ENCODE measurements at regions not wholly inside any gene's neighbourhood (a gene's known extent, or its start where the extent isn't known, plus 50 kb on each side); places are given as distances from the start of the nearest gene placed in this dataset.

DNA sequence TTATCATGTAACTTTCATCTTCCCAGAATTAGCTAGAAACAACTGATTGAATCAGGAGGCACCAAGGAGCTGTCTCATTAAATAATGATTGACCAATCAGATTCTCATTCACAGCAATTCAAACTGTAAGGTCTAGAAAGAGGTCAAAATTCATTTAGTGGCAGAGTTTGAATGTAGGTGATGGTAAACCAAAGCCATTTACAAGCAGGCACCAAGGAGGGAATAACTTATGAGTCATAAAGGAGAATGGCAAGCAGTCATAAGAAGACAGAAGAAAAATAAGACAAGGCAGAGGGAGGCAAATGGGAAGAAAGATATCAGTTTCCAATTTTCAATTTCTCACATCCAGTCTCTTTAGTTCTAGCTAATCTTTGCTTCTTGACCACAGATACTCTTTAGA lies 52.9 kb upstream of the DEFB112 start:
- DNase-seq, result no peak

DNA sequence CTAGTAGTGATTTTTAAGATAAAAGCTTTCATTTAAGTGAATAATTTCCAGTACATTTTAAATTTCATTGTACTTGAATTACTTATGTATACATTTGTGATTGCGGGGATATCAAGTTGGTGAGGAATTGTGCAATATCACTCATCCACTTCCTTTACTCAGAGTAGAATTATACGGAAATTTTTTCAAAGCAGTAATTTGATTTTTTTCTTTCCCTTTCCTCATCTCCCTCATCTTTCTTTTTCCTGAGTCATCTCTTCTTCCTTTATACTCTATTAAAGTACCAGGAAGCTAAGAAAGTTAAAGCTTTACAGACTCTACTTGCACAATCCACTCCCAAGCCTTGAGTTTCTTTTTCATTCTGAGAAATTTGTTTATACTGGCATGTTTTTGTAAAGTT lies 60.9 kb upstream of the DEFB112 start:
- no peak for DNase-seq

DNA sequence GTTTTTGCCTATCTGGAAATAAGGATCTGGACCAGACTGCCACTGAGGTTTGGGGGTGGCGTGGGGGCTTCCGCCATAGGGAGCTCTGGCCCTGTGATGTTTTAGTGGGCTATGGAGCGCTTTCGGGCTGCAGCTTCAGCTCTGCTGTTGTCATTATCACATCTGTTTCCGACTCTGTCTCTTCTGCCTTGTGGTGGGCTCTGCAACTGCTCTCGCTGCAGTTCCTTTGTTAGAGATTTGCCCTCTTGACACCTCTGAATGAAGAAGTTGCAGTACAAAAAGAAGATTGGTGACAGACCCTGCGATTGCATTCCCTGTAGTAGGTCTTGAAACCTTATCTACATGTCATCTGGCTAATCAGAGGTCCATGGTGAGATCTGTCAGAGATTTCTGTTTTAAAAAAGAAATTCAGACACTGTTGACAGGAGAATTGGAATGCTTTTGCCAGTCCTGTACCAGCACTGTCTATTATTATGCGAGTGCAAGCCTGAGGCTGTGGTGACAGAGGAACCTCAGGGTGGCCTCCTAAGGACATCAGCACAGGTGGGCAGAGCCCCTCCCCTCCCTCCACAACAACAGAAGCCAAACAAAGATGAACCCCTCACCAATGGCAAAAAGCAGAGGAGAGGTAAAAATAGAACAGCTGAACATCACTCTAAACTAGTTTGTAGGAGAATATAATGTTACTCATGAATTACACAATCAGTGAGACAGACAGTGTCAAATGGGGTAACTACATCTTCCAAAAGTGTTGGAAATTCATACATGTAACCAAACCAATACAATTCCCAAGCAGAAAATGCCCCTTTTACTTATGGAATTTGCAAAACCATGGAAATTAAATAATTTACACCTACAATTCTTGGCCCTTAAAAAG lies 63.5 kb upstream of the DEFB112 start:
- no peak for DNase-seq

DNA sequence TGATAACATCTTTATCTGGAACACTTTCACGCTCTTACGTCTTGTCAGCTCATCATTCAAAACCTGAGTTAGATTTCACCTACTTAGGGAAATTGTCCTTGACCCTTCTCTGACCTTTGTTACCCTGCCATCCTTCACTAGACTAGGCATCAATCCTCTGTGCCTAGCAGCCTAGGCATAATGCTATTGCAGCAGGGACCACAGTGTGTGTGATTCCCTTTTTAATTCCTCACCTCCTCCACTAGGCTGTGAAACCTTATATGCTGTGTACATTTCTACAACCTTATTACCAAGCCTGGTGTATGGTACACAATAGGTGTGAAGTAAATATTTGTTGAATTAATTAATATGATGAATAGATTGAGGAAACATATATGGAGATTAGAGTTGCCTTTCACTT lies 66.7 kb upstream of the DEFB112 start:
- DNase-seq, result no peak

DNA sequence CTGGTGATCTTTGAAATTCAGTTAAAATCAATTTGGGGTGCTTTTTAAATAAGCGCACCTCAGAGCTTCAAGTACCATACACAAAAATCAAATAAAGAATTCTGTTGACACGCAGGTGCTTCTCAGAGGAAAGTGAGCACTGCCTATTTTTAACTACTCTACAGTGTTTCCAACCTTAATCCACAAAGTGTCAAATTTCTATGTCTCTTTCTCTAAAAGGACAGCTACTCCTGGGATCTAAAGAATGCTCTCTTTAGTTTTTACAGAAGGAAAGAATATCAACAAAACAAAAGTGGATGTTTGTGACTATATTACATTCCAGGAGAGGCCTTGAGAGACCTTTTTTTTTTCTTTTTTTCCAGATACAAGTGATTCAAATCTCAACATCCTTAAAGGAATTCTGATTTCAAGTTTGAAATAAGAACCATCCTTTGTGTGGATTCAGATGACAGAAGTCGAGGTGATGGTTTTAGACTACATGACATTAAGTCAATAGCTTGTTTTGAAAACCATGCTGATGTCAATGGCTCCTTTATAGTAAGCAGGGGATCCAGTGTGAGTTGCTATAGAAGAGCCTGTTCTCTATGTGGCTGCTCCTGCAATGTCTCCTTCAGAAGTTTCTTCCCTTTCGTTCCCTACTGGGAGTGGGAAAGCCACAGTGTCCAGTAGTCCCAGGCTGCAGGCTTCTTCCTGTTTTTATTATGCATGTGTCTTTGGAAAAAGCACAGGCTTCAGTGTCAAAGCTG lies 67.2 kb upstream of the DEFB112 start:
- DNase-seq, result no peak

DNA sequence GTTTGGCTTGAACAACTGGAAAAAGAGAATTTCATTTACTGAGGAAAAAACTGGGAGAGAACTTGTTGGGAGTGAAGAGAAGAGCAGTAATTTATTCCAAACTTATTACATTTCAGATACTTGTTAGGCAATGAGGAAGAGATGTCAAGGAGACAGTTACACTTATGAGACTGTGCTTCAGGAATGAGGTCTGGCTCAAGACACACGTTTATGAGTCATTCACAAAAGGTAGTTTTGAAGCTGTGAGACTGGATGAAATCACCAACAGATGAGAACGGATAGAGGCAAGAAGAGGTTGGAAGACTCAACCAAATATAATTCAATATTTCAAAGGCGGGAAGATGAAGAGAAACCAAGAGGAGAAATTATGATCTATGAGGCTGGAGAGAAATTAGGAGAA lies 70.6 kb upstream of the DEFB112 start:
- no peak for DNase-seq

DNA sequence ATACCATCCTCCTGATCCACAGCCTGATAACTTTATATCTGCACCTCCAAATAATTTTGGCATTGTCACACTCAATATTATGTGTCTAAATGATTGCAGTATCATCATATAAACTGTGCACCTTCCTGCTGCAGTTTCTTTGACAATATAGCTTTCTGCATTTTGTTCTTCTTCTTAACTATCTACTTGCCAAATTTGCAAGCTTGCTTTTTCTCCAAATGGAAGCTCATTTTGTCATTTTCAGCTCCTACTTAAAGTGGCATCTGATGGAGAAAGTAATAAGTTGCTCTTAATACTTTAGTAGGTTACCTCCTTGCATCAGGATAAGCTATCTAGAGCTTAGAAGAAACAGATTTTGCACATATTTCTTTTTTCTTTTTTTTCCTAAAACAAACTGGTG lies 74.0 kb upstream of the DEFB112 start:
- no peak for DNase-seq

DNA sequence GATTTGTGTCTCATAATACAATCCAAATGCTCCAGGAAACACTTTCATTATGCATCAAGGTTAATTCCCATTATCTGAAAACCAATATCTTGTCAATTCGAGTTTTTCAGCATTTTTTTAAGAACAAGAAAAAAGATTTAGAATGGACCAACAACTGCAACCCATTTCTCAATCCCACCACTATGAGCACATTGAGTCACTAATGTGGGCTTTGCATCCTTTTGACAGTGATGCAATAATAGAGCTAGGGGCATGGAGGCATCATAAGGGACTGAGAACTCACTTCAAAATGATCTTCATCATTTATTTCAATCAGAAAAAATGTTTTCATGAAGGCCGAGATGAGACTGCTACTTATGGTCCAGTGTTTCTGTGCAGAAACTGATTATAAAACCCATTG lies 74.8 kb upstream of the DEFB112 start:
- DNase-seq, result no peak

DNA sequence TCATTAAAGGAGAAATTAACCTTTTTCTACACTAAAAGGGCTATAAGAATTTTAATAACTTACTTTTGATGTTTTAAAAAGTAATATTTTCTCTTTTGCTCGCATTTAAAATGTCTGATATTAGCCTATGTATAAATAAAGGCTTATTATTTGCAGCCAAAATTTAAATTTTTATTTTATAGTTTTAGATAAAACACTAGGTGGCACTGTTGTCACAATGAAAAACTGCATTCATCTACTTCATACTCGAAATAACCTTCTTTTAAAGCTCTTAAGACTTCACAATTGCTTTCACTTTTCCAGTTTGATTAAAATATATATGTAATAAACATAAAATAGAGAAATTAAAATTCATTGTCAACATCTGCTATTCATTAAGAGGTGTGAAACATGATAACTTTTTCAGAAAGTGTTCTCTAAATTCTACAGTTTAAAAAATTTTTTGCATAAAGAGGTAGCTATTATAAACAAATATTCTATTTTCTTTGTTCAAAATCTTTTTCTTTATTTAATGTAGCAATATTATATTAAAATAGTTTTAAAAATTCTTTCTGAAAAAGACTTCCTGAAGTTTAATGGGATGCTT lies 78.8 kb upstream of the DEFB112 start:
- no peak for DNase-seq

DNA sequence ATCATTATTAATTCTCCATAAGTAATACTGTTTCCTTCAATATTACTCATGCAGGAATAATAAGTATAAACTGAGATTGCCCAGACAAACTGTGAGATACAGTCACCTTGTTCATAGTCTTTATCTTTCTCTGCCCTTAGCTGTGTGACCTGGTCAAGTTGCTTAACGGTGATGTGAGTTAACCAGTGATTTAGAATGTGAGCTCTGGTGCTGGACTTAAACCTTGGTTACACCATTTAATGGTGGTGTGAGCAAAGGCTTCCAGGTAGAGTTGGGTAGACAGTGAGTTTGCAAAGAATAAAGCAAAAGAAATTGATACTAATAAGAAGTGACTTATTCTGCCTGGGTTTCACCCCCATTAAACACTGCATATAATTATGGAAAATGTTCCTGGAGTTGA lies 86.2 kb upstream of the DEFB112 start:
- no peak for DNase-seq

DNA sequence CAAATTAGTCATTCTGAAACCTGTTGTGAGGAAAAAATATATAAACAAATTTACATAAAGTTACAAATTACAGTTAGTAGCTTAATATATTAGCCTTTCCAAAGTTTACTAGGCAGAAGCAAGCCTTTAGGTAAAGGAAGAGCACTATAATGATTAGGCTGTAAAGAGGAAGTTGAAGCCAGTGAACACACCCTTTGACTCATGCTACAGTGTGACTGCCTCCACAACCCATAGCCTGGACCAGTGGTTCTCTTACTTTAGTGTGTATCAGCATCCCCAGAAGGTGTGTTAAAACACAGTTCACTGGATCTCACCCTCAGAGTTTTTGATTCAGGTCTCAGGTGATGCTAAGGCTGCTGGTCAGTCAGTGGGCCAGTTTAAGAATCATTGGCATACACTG lies 91.4 kb upstream of the DEFB112 start:
- DNase-seq, result no peak

DNA sequence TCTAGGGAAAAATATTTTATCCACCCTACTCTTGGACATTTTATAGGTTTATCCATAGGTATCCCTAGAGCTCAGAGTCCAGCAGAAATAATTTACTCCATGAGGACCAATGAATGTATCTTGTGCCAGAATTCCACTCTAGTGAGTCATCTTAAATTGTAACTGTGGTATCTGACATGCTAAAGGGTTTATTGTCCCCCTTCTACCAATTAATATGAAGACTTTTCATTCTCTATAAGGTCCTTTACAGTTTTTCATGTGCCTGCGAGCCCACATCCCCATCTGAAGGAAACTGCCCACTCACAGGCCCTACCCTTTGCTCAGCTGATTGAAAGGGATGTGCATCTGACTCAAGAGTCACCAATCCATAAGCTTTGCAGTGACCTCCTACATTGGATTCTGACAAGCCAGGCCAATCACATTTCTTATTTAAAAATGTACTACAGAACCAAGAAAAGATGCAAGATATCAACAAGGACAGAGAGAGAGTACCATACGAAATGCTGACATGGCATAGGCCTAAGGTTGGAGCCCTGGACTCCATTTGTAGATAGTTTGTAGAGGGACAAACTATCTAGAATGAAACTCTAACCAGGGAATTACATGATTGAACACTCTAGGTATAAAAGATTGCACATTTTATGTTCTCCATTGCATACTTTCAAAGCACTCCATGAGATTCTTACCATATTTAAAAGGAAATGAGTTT lies 93.4 kb upstream of the DEFB112 start:
- no peak for DNase-seq

DNA sequence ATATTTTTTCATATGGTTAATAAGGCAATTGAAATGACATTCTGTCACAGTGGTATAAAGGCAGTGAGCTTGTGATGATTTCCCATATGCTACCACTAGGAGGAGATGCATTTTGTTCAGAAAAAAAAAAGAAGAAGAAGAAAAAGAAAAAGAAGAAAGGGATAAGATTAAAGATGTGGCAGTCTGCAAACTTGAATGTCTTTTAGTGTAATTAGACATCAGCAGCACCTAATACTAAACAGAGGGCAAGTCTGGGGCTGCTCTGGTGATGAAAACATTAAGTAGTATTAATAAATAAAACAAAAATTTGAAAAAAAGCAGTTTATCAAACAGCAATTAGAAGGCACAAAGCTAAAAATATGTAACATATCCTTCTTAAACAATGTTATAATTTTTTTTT lies 95.4 kb upstream of the DEFB112 start:
- no peak for DNase-seq

DNA sequence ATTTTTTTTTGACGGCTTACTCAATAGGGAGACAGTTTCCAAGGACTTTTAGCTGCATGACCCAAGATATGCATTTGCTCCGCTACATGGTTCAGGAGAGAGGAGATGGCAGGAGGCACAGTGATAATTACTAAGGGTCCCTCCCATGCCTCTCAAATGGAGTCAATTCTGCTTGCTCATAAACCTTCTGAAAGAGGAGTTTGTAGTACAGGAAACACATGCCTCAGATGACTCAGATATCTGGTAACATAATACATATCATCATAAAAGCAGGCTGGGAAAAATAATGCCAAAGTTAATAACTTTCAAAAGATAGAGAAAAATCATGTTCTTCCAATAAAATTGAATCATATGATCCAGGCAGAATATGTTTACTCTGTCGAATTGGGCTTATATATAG lies 97.6 kb upstream of the DEFB112 start:
- no peak for DNase-seq

DNA sequence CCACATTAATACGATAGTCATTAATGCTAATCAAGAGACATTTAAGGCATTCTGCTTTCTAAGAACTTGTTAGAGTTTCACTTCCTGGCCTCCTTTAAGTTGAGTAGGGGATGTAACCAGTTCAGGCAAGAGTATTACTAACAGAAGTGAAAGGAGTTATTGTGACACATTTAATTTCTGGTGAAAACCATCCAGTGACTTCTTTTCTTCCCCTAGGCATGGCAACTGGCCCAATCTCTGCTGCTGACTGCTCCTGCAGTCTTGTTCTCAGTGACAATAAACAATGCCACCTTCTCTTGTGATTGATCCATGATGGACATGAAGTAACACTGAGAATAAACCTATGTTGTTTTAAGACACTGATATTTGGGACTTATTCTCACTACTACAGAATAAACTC lies 130.9 kb upstream of the DEFB112 start:
- DNase-seq, result no peak

DNA sequence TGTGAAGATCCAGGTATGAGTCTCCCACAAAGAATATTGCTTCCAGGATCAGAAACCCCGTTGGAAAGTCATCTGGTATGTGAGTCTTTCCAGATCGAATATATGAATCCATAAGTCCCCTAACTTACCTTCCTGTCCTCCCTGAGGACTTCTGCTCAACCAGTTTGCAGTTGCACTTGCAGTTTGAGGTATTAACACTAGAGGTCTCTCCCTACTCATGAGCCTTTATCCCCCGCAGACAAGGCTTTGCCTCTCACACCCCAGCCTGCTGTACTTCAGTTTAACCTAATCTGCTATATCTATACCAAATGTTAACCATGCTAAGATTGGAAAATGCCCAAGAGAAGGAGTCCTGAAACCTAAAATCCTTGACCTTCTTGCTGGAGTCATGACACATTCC lies 135.3 kb upstream of the DEFB112 start:
- no peak for DNase-seq

DNA sequence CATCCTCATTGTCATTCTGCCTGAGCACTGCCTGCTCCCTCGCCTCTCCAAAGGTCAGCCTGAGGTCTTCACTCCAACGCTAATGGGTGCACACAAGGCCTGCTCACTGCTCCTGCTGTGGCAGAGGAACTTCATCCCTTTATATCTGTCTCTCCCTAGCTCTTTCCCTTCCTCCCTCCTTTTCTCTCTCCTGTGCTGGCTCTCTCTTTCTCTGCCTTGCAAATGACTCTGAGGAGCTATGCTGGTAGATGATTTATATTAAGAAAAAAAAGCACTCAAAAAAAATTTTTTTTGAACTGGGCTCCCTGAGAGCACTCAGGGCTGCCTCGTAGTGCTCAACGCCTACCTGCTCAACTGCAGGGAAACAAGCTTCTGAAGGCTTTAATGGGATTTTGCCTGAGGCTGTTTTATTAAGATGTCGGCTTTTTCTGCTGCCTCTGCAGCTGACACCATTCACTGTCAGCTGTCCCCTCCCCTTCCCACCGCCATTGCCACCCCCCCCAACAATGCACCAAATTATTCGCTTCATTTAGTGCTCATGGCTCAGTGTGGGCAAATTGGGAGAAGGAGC lies 137.7 kb upstream of the DEFB112 start:
- no peak for DNase-seq

DNA sequence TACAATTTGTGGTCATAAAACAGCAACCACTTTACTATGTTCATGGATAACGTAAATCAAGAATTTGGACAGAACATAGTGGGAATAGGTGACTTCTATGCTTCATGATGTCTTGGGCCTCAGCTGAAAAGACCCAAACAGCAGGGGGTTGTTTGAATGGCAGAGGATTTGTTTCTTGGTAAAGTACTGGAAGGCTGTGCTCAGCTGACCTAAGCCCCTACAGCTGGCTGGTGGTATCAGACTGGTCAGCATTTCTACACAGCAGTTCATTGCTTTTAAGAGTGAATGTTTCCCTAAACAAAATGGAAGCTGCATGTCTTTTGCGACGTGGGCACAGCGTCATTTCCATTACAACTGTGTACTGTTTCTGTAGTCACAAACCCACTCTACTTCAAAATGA lies 148.5 kb upstream of the DEFB112 start:
- DNase-seq, result no peak

DNA sequence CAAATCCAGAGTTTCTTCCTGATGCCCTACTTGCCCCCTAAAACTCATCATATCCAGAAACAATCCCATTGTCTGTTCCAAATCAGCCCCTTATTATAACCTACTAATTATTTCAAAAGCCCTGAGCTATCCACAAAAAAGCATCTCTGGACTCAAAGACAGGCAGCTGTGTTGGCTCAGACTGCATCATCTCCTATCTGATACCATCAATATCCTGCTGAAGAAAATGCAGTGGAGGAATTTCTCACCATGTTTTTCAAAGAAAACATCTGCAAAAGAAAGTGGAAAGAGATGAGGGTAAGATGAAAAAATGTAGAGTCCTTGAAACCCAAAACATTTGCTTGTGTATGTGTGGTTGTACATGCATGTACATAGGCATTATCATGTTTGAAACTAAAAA lies 153.0 kb upstream of the DEFB112 start:
- DNase-seq, result no peak

DNA sequence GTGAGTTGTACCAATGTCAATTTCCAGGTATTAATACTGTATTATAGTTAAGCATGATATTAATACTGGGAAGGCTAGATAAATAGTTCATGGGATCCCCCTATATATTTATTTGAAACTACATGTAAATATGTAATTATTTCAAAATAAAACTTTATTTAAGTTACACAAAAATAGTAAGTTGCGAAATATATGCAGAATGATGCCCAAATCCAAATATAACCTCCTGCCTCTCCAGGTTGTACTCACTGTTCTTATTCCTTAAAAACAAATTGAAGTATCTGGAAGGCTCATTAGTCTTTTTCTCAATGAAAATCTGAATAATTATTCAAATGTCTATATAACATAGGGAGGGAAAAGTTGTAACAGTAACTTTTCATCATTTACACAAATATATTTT lies 161.9 kb upstream of the DEFB112 start:
- no peak for DNase-seq

DNA sequence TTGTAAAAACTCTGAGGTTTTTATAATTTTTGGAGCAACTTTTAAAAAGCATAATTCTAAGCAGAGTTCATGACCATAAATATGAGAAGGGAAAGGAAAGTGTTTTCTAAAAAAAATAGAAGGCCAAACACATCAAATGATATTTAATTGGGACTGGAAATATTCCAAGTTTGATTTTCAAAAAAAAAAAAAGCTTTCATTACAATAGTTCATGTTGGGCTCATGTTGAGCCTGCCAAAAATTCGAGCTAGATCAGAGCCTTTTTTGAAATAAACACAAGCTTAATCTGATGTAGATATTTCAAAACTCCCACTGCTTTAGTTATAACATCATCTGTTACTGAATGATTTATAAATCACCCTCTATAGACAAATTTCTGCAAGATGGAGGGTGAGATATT lies 163.4 kb upstream of the DEFB112 start:
- DNase-seq, result no peak

DNA sequence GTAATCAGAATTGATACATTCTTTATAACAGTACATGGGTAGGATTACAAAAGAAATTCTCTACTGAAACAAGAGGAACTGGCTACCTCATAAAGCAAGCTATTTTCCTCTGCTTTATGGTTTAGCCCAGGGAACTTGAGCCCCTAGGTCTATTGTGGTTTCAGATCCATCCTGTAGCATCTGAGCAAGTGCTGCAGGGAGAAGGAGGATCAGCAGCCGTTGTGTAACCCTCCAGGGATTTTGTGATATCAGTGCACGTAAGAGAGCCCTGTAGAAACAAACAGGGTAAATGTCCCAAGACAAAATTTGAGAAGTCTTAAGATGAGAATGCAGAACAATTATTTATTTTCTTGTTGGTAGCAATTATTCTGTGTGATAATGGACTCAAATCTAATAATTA lies 165.2 kb upstream of the DEFB112 start:
- no peak for DNase-seq

DNA sequence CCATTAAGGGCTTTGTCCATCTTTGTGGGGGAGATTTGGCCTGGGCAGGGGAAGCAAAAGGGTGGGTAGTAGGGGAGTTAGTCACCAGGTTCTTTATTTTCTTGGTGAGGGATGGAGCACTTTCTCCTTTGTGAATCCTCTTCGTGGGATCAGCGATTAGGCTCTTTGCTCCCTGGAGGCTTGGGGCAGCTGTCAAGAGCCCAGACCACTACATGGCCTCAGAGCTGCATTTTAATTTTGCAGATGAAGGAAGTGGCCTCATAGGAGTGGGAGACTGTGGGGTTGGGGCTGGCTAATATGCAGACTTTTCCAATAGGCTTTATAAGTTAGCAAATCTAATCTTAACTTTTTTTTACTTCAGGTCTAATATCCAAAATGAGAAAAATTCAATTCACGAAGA lies 168.1 kb upstream of the DEFB112 start:
- no peak for DNase-seq

All from NCI-H510A (cell line).